HepG2 (cell line): ENCODE measurements at regions not wholly inside any gene's neighbourhood (a gene's known extent, or its start where the extent isn't known, plus 50 kb on each side); places are given as distances from the start of the nearest gene placed in this dataset.

Experiments
- ATAC-seq: fragments of 200-7000 bp; cut with Tn5 transposase; 3 replicates; pipeline ENCODE4 v1.9.1; 2020; ENCODE audit warnings: mild to moderate bottlenecking, moderate library complexity
- BruUV-seq: library from RNA; stranded (reverse); fragments of 400-500 nt; replicated peaks from 2 replicates; lab custom pipeline; 2021; lab: Mats Ljungman, UMichigan
- CTCF ChIA-PET: fragments of 300-600 bp; formaldehyde crosslinking; extraction: SDS; loops from one replicate; lab custom pipeline; 2021; ENCODE audit warnings: low total read pairs, inconsistent platforms, low intra/inter-chr PET ratio; lab: Yijun Ruan, JAX
- POLR2A ChIA-PET: fragments of 350-600 bp; sonication (Branson Sonifier 250); formaldehyde crosslinking; loops from one replicate; lab custom pipeline; 2020; ENCODE audit warnings: antibody characterized with exemption, inconsistent platforms; lab: Yijun Ruan, JAX
- DNase-seq: peaks from one replicate; pipeline ENCODE4 v3.0.0-alpha.2; 2015; ENCODE audit warnings: low spot score
- FAIRE-seq: peaks from 3 replicates; lab custom pipeline; 2011; peaks lifted over from hg19 to GRCh38; lab: Jason Lieb, UNC
- H2AFZ ChIP-seq: one replicate; pipeline ENCODE4 v1.6.1; 2011; ENCODE audit warnings: low read length, inconsistent platforms
- H3K27ac ChIP-seq: fragments of 300-600 bp; 3 replicates; pipeline ENCODE4 v1.8.0; 2011; ENCODE audit warnings: mixed run types, mild to moderate bottlenecking, mixed read lengths, low read length, inconsistent platforms; ENCODE audit not compliant: insufficient read depth; ENCODE audit errors: extremely low read length
- H3K27me3 ChIP-seq, 2 experiments: fragments of 200-600 bp in 1 of 2; 2 replicates in 1 of 2; 3 replicates in 1 of 2; pipeline versions ENCODE4 v1.6.0 to v1.8.0; 2011; ENCODE audit warnings: low read length in 2 of 2, mild to moderate bottlenecking in 2 of 2, moderate library complexity in 2 of 2, inconsistent platforms in 1 of 2; ENCODE audit not compliant: insufficient read depth in 2 of 2, control insufficient read depth in 1 of 2
- H3K36me3 ChIP-seq, 2 experiments: fragments of 200-600 bp in 1 of 2; replicated peaks in 1 of 2; 2 replicates in 1 of 2; 3 replicates in 1 of 2; pipeline versions ENCODE4 v1.5.1 to v1.8.0; 2011; ENCODE audit warnings: low read length in 2 of 2, inconsistent platforms in 1 of 2; ENCODE audit not compliant: insufficient read depth in 2 of 2, control insufficient read depth in 1 of 2
- H3K4me1 ChIP-seq: 2 replicates; pipeline ENCODE4 v1.5.1; 2012; ENCODE audit warnings: low read length, inconsistent platforms; ENCODE audit not compliant: insufficient read depth
- H3K4me2 ChIP-seq: 2 replicates; pipeline ENCODE4 v1.6.0; 2011; ENCODE audit warnings: low read depth, low read length, inconsistent platforms
- H3K4me3 ChIP-seq, 3 experiments: fragments of 200-600 bp in 1 of 3; sonication (generic), shearing (Covaris generic) in 1 of 3; replicated peaks in 1 of 3; 2 replicates each; pipeline ENCODE4 v1.5.1; 2011 to 2016; ENCODE audit warnings: low read length in 3 of 3, inconsistent platforms in 2 of 3, low read depth in 2 of 3, mild to moderate bottlenecking in 2 of 3, control low read depth in 1 of 3, mixed read lengths in 1 of 3; ENCODE audit not compliant: insufficient read depth in 1 of 3
- H3K79me2 ChIP-seq: one replicate; pipeline ENCODE4 v1.6.1; 2011; ENCODE audit warnings: low read length, inconsistent platforms; ENCODE audit not compliant: insufficient read depth
- H3K9ac ChIP-seq: 2 replicates; pipeline ENCODE4 v1.6.0; 2011; ENCODE audit warnings: mild to moderate bottlenecking, low read depth, low read length, inconsistent platforms; ENCODE audit not compliant: insufficient read depth
- H3K9me3 ChIP-seq: 2 replicates; pipeline ENCODE4 v1.5.1; 2012; ENCODE audit warnings: mild to moderate bottlenecking, low read length
- H4K20me1 ChIP-seq: 2 replicates; pipeline ENCODE4 v1.6.0; 2011; ENCODE audit warnings: inconsistent platforms, mild to moderate bottlenecking, low read length, moderate library complexity; ENCODE audit not compliant: insufficient read depth
- HNRNPLL ChIP-seq: fragments of 200-400 bp; formaldehyde crosslinking; IDR thresholded peaks from 2 replicates; pipeline ENCODE4 v1.6.1; 2017; ENCODE audit warnings: mild to moderate bottlenecking, low read depth, low read length; ENCODE audit not compliant: poor library complexity, severe bottlenecking
- MAF1 ChIP-seq: sonication (generic); formaldehyde crosslinking; IDR thresholded peaks from 2 replicates; pipeline ENCODE4 v1.5.0; 2020; ENCODE audit warnings: missing genetic modification reagents, borderline replicate concordance
- MED13 ChIP-seq: sonication (generic); formaldehyde crosslinking; IDR thresholded peaks from 2 replicates; pipeline ENCODE4 v1.5.0; 2020; ENCODE audit warnings: missing genetic modification reagents
- MNT ChIP-seq: fragments of 450-650 bp; IDR thresholded peaks from 2 replicates; pipeline ENCODE4 v1.6.1; 2016
- MTF2 ChIP-seq: sonication (generic); formaldehyde crosslinking; IDR thresholded peaks from 2 replicates; pipeline ENCODE4 v1.5.0; 2020; ENCODE audit warnings: missing genetic modification reagents, borderline replicate concordance
- SOX6 ChIP-seq, 2 experiments: fragments of 450-650 bp in 1 of 2; sonication (generic) in 1 of 2; formaldehyde crosslinking in 1 of 2; IDR thresholded peaks; 2 replicates each; pipeline versions ENCODE4 v1.4.0 to v1.6.1; 2017 to 2020; ENCODE audit warnings: antibody characterized with exemption in 1 of 2, mild to moderate bottlenecking in 1 of 2, missing genetic modification reagents in 1 of 2
- SP1 ChIP-seq, 2 experiments: fragments of 450-650 bp in 1 of 2; sonication (generic) in 1 of 2; formaldehyde crosslinking in 1 of 2; IDR thresholded peaks; 2 replicates each; pipeline versions ENCODE4 v1.4.0 to v1.6.1; 2016 to 2020; ENCODE audit warnings: missing genetic modification reagents in 1 of 2
- SP140L ChIP-seq: sonication (generic); formaldehyde crosslinking; IDR thresholded peaks from 2 replicates; pipeline ENCODE4 v1.4.0; 2020; ENCODE audit warnings: missing genetic modification reagents, borderline replicate concordance
- ZFP36 ChIP-seq: fragments of 150-350 bp; IDR thresholded peaks from 2 replicates; pipeline ENCODE4 v1.6.1; 2018; ENCODE audit warnings: borderline replicate concordance, low read length, low read depth; ENCODE audit not compliant: partially characterized antibody
- ZFP37 ChIP-seq: sonication (generic); formaldehyde crosslinking; IDR thresholded peaks from 2 replicates; pipeline ENCODE4 v1.4.0; 2020; ENCODE audit warnings: missing genetic modification reagents, borderline replicate concordance
- ZNF143 ChIP-seq: sonication (generic); formaldehyde crosslinking; IDR thresholded peaks from 2 replicates; pipeline ENCODE4 v1.4.0; 2020; ENCODE audit warnings: missing genetic modification reagents
- ZNF550 ChIP-seq: sonication (generic); formaldehyde crosslinking; IDR thresholded peaks from 2 replicates; pipeline ENCODE4 v1.4.0; 2020; ENCODE audit warnings: mild to moderate bottlenecking, missing genetic modification reagents, borderline replicate concordance
- WGBS: methylation state at CpG from one replicate; pipeline ENCODE4 v1.1.6; 2017; ENCODE audit warnings: low lambda C conversion rate; 5-methylcytosine and 5-hydroxymethylcytosine counted together
- in situ Hi-C: cut with HindIII; loops from 2 replicates; pipeline ENCODE4 v1.10.0; 2017; ENCODE audit warnings: low pct_unique_long_range_greater_than_20kb; ENCODE audit not compliant: extremely low pct_ligation_motif_present
- intact Hi-C: fragments of 100-400 bp; cut with micrococcal nuclease; formaldehyde crosslinking; loops from one replicate; pipeline ENCODE4 v1.10.0; 2022; ENCODE audit not compliant: unreplicated experiment

GRCh38 chr6:130602151-130602770 is 224.9 kb upstream of the SMLR1 start:
- no peaks in the 10 kb centered on the region for H4K20me1 ChIP-seq
- no TSS peak for BruUV-seq
- H3K79me2 ChIP-seq, result no peaks in the 10 kb centered on the region
- no peaks in the 10 kb centered on the region for H3K9me3 ChIP-seq
- H3K27me3 ChIP-seq, result no peaks in the 10 kb centered on the region
- POLR2A ChIA-PET, result no interaction called here
- H3K27ac ChIP-seq, result no peak overlapping the region
- FAIRE-seq, result no peak
- TF ChIP-seq MTF2 (CRISPR knock-in tag) (no peak), MNT (no peak), ZNF550 (no peak), MAF1 (no peak), SP1 (IDR thresholded peaks at IDR 0.05) (no peak), SP1 (CRISPR knock-in tag; IDR thresholded peaks at IDR 0.05) (no peak), HNRNPLL (no peak), ZNF143 (no peak), ZFP37 (CRISPR knock-in tag) (no peak), ZFP36 (no peak), SP140L (CRISPR knock-in tag) (no peak), SOX6 (IDR thresholded peaks at IDR 0.05) (no peak), SOX6 (CRISPR knock-in tag; IDR thresholded peaks at IDR 0.05) (no peak), MED13 (CRISPR knock-in tag) (no peak)
- TF ChIP-seq, all 625 proteins: peak for 0
- Histone ChIP-seq H3K36me3 (no peaks in the 10 kb centered on the region), H3K4me2 (no peak overlapping the region), H3K4me3 (no peak overlapping the region), H2AFZ (no peak overlapping the region), H3K4me1 (no peaks in the 10 kb centered on the region), H3K9ac (no peak overlapping the region)
- in situ Hi-C loops (no loop called here), intact Hi-C loops (no loop called here)
- WGBS, result 11% methylated on average over 8 of the region's 8 CpGs
- CTCF ChIA-PET, result no interaction called here
- ATAC-seq, result no peak
- DNase-seq, result no peak
